UCSD-AML1 (cell line): ENCODE measurements at regions not wholly inside any gene's neighbourhood (a gene's known extent, or its start where the extent isn't known, plus 50 kb on each side); places are given as distances from the start of the nearest gene placed in this dataset.

Experiments
- DNase-seq: peaks from one replicate; lab custom pipeline; 2025; ENCODE audit not compliant: unreplicated experiment; lab: John Stamatoyannopoulos, UW

DNA sequence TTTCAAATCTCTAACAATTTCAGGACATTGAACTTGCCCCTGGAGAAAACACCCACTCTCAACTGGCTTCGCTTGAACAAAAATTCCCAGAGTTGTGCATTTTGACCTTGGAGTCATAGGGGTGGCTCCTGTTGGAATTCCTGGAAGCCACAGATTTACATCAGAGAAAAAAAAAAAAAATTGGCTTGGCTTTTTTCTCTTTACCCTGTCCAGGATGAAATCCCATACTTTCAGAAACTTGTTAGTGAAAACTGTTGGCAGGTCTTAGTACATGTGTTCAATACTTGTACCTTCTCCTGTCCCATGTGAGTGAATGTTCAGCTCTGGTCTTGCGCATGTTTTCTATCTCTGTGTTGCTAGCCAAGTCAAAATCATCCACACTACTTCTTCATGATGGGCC, 228.8 kb downstream of the TGFB2 start:
- DNase-seq = no peak

DNA sequence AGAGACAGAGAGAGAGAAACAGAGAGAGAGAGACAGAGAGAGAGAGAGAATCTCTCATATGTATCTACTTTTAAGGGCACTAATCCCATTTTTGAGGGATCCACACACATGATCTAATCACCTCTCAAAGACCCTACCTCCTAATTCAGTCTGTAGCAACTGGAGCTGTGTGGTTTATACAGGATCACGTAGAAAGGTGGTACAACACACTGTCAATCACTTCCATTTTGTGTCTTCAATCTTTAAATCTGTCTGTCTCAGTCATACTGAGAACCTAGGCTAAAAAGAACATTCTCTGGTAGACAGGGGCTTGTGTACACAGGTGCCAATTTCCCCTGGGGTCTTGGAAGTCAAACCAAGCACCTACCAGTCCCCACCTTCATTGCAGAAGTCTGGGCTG, 229.9 kb downstream of the TGFB2 start:
- DNase-seq = no peak

DNA sequence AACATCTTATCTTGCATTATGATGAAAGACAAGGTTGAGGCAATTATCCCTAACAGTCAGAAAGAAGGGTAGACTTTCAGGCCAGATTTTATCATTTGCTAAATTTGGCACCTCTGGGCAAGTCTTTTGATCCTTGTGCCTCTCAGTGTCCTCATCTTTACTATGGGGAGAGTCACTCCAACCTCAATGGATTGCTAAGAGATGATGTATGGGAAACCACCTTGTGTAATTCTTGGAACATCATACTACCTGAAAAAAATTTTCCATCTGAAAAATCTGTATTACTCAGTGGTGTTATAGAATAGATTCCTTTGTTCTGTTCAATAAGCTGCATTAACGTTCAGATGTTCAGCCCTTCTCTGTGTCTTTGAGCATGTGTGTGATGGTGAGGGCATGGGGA, 230.7 kb downstream of the TGFB2 start:
- no peak for DNase-seq

DNA sequence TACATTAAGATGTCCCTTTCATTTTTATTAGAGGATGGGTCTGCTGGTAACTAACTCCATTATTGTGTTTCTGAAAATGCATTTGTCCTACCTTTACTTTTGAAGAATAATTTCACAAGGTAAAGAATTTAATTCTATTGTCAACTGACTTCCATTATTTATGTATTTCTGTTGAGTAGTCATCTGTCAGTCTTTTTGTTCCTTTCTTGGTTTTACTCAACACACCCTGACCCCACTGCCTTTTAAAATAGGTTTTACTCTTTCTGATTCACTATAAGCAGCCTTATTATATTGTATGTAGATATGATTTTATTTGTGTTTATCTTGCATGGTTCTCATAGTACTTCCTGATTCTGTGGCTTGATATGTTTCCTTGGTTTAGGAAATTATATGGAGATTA, 237.5 kb downstream of the TGFB2 start:
- no peak for DNase-seq

DNA sequence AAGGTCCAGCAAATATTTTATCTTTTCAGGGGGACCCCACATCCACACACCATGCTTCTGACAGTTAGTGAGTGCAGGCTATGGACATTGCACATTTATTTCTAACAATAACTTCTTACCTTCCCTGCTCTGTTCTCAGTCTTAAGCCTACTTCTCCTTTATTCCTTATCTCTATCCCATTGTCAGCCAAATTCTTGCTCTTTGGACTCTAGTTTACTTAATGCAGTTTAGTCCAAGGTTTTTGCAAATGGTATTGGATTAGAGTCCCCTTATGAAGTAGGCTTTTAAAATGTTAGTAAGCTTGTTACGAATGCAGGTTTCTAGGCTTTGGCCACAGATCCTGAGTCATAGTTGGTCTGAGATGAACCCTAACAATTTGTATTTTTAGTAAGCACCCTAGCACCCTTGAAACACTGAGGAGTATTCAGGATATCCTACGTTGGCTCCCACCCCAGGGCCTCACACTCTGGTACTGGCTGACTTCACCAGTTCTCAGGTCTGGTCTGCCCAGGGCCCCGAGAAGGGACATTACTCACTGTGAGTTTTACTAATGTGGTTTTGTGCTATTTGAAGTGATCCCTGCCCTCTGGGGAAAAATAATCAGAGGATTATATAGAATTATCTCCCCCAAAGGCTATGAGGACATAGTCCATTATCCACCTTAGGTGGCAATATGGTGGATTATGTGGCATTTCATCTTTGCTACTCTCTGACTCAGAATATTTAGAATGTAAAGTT, 239.5 kb downstream of the TGFB2 start:
- no peak for DNase-seq

DNA sequence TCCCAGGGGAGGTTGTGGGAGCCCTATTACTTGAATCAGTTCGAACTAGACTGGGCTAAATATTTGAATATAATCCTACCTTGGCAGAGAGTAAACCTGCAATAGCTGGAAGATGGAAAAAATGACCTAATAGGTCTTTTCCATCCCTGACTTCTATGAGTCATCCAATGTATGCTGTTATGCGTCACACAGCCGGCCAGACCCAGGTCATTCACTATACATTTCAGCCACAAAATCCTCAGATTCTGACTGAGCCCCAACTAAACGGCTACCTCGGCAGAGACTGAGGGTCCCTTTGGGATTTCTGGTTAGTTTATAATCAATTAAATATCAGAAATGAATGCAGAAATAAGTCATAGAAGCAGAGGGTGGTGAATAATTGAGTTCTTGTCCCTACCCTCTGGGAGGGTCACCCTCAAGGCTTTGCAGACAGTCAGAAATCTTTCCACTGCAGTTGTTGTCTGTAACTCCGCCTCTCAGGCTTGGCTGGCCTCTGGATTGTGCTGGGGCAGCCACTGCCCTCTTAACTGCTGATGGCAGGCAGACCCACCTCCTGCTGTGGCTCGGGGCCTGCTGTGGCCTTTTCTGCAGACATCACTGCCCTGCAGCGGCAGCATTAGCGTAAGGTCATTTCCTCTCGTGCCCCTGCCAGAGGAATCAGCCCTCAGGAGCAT, 240.5 kb downstream of the TGFB2 start:
- no peak for DNase-seq

DNA sequence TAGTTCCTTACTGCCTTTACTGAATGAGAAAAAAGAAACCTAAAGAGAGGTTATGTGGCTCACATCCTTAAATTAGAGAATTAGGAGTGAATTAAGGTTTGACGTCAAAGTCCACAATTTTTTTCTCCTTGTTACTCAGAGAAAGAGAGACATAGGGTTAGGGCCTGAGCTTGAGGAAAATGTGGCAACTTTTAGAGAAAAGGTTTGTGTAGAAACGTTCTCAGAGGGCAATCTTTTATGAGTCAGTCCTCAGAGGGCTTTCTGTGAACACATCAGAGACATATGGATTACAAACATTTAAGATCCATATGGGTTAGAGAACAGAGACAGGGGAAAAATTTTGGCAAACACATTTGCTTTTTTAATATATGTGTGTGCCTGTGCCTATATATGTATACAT, 242.8 kb downstream of the TGFB2 start:
- no peak for DNase-seq

DNA sequence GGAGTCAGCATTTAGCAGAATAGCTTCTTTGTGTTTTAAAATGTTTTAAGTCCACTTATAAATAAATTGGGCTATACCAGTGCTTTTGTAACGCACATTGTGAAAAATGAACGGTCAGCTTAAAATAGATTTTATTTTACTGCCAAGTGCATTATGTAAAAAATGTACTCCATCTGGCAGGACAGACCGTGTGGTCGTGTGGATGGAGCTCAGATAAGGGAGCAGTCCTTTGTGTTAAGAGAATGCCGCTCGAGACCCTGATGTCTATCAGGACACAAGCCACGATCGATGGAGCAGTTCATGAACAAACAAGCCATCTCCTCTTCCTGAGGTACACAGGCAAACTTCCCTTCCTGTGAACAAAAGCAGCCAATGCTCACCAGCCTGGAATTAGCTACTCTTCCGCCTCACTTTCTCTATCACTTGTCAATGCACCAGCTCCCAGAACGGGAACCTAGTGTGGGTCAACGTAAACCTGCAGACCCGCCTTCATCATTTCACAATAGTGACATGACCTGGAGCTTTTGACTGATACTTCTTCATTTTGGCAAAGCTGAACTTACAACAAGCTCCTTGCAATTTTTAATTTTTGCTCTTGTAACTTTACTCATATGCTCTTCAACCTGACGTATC, 243.5 kb downstream of the TGFB2 start:
- no peak for DNase-seq

DNA sequence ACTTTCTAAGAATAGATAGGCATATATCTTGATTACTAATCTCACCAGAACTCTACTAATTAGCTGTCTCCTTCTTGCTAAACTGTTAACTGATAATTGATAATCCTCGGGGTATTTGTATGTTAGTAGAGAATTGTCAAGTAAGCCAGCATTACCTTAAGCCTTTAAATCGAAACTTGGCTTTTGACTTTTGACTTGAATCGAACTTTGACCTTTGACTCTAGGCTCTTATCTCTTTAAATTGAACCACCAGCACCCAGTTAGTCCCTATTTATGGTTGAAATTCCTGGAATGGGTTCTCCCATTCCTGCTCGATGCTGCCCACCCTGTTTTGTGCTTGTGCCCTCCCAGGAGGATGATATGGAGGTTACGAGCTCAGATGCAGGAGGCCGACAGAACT, 244.4 kb downstream of the TGFB2 start:
- no peak for DNase-seq

DNA sequence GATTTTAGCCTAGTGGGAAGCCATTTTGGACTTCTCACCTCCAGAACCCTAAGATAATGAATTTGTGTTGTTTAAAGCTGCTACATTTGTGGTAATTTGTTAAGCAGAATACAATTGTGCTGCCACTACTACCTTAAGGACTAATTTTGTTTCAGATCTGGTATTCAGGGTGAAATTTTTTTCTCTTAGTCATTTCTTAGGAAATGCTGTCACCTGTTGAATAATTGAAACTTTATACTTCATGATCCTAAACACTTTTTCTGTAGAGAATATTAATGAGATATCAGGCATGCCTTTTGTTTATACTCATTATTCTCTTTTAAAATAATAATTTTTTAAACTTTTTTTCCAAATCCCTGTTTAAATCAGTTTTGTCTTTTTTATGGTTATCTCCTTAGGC, 246.8 kb downstream of the TGFB2 start:
- DNase-seq = no peak

DNA sequence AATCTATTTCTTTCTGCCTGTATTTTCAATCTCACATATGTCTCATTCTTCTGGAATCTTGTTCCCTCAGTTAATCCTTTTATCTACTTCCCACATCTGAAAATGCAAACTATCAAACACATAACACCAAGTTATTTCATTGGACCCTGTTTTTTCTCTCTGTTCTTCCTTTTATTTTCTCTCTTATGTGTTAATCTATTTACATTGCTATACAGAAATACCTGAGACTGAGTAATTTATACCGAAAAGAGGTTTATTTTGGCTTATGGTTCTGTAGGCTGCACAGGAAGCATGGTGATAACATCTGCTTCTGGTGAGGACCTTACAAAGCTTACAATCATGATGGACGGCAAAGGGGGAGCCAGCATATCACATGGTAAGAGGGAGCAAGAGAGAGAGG, 247.6 kb downstream of the TGFB2 start:
- no peak for DNase-seq

DNA sequence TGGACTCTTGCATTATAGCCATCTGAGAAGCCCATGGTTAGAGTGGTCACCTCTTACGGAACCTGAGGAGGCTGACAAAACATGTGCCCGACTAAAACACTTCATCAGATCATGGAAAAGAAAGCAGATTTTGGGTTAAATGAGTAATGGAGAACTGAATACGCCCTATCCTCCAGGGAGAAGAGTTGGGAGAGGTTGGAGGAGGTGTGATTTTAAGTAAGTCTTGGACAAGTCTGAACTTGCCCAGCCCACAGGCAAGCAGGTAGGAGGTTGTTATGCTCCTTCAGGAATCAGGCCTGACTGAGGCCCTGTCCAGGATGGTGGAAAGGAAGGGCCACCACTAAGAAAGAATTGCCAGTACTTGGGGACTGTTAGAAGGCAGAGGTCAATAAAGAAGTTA, 255.8 kb downstream of the TGFB2 start:
- no peak for DNase-seq

DNA sequence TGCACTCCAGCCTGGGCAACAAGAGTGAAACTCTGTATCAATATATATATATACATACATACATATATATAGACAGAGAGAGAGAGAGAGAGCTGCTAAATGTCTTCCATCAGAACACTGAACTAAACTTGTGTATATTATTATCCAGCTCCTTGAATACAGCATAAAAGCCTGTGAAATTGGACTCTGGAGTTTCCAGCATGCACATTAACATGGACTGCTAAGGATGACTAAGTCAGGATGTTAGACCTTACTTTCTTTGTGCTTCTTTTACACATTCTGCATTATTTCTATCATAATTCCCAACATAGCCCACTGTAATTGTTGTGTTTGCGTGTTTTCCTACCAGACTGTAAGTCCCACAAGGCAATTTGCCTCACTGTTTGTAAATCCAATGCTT, 259.1 kb downstream of the TGFB2 start:
- no peak for DNase-seq

DNA sequence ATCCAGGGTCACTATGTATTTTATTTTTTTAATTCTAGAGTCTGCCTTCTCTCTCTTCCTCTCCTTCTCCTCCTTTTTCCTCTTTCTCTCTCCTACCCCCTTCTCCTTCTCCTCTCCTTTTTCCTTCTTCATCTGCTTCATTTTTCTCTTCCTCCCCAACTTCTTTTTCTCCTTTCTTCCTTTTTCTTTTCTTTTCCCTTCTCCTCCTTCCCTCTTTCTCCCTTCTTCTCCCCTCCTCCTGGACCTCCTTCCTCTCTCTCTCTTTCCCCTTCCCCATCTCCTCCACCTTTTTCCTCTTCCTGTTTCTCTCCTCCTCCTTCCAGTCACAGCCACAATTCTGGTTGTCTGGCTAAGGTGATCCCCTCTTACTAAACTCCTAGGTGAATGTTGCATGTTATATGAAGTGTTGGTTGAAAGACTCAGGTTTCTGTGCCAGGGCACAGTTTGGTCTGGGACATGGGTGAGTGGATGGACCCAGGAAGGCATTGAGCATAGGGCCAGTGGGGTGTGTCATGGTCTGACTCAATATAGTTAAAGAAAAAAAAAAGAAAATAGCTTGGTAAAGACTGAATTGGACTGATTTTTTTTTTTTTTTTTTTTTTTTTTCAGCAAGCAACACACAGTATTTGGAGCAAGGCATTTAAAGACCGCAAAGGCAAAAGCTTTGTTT, 266.9 kb downstream of the TGFB2 start:
- DNase-seq = no peak

DNA sequence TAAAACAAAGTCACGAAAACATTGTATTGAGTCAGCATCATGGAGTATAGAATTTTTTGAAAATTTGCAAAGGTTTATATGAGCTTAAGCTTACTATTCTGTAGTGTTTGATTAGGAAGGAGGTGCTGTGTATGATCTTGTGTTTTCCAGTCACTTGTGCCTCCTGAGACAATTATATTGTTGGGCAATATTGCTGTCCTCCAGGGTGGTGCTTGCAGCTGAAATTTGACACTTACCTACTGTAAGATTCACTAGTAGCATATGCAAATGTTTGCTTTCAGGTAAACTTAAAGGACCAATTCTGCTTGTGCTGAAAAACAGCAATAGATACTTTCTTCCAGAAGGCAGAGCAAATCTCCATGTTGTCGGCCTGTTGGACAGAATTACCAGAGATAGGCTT, 268.0 kb downstream of the TGFB2 start:
- no peak for DNase-seq

DNA sequence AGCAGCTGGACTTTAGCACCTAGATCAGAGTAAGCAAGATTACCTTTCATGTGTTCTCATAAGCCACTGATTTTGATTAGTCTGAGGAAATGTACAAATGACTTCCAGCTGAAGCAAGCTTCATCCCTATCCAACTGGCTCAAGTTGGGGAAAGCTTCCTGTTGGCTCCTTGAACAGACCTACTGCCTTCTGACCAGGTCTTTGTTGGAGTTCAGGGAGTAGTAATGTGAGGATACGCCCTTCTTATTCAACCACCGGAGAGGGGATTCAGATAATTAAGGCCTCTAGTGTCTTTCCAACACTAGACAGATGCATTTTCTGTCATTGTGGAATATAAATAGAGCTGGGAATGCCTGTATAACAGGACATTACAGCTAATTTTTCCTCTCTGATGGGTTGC, 268.9 kb downstream of the TGFB2 start:
- DNase-seq = no peak

DNA sequence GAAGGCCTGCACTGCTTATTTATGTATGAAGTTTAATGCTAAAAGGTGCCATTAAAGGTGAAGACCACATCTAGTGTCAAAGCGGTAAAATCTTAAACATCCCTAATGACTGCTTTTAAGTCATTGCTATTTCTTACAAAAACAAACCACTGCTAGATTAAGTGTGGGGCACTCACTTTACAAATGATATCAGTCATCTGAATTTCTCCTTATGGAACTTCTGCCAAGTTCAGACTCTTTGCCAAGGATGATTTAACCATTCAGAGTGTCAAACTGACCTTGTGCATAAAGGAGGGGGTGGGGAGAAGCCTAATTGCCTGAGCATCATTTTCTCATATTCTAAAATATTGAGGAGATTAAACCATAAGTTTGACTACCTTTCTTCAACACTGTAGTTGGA, 271.5 kb downstream of the TGFB2 start:
- no peak for DNase-seq

DNA sequence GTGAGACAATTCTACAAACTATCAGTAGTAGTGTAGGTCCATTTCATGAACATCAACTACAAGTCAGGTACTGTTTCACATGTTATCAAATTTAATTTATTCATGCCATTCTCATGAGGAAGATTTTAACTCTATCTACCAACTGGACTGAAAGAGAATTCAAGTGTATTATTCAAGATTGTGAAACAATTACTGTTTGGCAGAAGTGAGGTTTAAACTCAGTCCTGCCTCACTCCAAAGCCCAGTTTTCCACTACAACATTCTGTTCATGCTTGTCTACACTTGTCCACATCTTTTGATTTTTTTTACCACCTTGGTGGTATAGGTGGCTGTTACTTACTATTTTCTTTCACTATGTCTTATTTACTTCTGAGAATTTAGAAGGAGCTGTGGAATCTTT, 272.9 kb downstream of the TGFB2 start:
- DNase-seq = no peak

DNA sequence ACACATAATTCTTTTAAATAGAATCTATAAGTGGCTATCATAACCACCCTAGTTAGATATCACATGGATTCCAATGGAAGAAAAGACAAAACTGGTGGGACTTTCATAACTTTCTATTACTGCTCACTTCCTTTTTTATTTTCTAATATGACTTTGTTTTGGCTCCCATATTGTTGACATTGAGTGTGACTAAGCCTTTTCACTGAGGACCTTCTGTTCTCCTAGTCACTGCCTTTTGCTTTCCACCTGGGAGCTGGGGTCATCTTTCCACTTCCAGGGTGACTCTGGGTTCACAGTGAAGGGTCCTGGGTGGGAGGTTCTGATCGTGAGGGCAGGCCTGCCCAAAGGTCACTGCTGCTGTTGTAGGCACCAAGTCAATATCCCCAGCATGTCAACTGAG, 275.8 kb downstream of the TGFB2 start:
- no peak for DNase-seq

DNA sequence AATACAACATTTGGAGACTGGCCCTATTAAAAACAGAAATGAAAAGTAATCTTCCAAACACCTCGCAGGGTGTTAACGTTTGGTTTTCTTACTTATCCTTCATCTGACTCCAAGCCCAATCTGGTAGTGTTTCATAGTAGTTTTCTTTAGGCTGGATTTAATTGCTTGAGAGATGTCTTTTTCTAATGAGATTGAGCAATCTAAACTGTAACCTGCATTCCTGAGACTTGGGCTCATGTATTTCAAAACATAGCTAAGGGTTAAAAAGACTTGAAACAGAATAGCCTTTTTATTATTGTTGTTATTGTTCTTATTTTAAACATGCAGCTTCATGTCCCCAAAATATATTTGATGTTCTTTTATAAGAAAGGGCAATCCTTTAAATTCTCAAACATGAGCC, 278.9 kb downstream of the TGFB2 start:
- no peak for DNase-seq

DNA sequence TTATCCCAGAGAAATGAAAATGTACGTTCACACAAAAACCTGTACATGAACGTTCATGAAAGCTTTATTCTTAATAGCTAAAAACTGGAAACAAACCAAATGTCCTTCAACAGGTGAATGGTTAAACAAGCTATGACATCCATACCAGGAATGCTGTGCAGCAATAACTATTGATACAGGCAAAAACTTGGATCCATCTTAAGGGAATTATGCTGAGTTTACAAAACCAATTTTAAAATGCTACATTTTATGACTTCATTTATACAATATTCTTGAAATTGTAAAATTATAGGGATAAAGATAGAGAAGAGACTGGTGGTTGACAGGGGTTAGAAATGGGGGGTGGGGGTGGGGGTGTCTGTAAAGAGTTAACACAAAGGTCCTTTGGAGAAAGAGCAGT, 280.3 kb downstream of the TGFB2 start:
- DNase-seq = no peak
